Endodermal cell (in vitro differentiated cells): ENCODE measurements at regions not wholly inside any gene's neighbourhood (a gene's known extent, or its start where the extent isn't known, plus 50 kb on each side); places are given as distances from the start of the nearest gene placed in this dataset.

Experiments
- DNase-seq: peaks from one replicate; pipeline ENCODE4 v3.0.0-alpha.2; 2017
- H3K27ac ChIP-seq: 2 replicates; pipeline ENCODE4 v1.5.1; 2013; ENCODE audit warnings: mild to moderate bottlenecking, low read depth, low read length, moderate library complexity
- H3K27me3 ChIP-seq: 2 replicates; pipeline ENCODE4 v1.6.1; 2013; ENCODE audit warnings: mild to moderate bottlenecking, low read length, moderate library complexity; ENCODE audit not compliant: insufficient read depth, control insufficient read depth, poor library complexity, severe bottlenecking
- H3K36me3 ChIP-seq: 2 replicates; pipeline ENCODE4 v1.7.0; 2013; ENCODE audit warnings: mild to moderate bottlenecking, low read length, moderate library complexity; ENCODE audit not compliant: control insufficient read depth, insufficient read depth
- H3K4me1 ChIP-seq: one replicate; pipeline ENCODE4 v1.7.0; 2013; ENCODE audit warnings: low read length; ENCODE audit not compliant: control insufficient read depth, insufficient read depth
- H3K4me3 ChIP-seq: 2 replicates; pipeline ENCODE4 v1.5.1; 2013; ENCODE audit warnings: mild to moderate bottlenecking, low read length, moderate library complexity
- H3K9ac ChIP-seq: 2 replicates; pipeline ENCODE4 v1.6.1; 2013; ENCODE audit warnings: mild to moderate bottlenecking, low read length, moderate library complexity; ENCODE audit not compliant: poor library complexity, severe bottlenecking; ENCODE audit errors: extremely low read depth
- H3K9me3 ChIP-seq: 2 replicates; pipeline ENCODE4 v1.6.1; 2013; ENCODE audit warnings: mild to moderate bottlenecking, low read length, moderate library complexity; ENCODE audit not compliant: control insufficient read depth
- H3K27ac Mint-ChIP-seq: 2 replicates; pipeline ENCODE4 v1.8.0; 2020; ENCODE audit warnings: mixed read lengths
- H3K27me3 Mint-ChIP-seq: 2 replicates; pipeline ENCODE4 v1.8.0; 2021; ENCODE audit warnings: mild to moderate bottlenecking, mixed read lengths; ENCODE audit not compliant: insufficient read depth
- H3K36me3 Mint-ChIP-seq: 2 replicates; pipeline ENCODE4 v1.8.0; 2020; ENCODE audit warnings: low read depth, mixed read lengths
- H3K4me1 Mint-ChIP-seq: 2 replicates; pipeline ENCODE4 v1.8.0; 2020; ENCODE audit warnings: mixed read lengths
- H3K4me3 Mint-ChIP-seq: 2 replicates; pipeline ENCODE4 v1.8.0; 2020; ENCODE audit warnings: mild to moderate bottlenecking, moderate library complexity, mixed read lengths
- H3K9me3 Mint-ChIP-seq: 2 replicates; pipeline ENCODE4 v1.8.0; 2020; ENCODE audit warnings: mild to moderate bottlenecking, mixed read lengths
- WGBS, 2 experiments: methylation state at CpG; one replicate each; pipeline versions ENCODE4 v1.1.5 to v1.1.7; 2013; ENCODE audit warnings: missing lambda C conversion rate in 2 of 2, mixed read lengths in 1 of 2; ENCODE audit not compliant: insufficient coverage in 1 of 2, insufficient read length in 1 of 2; 5-methylcytosine and 5-hydroxymethylcytosine counted together
- TF ChIP-seq, protein P1 (sequence below): fragments of 200-600 bp; sonication (generic); conservative IDR thresholded peaks from 2 replicates; pipeline ENCODE4 v1.5.0; 2021; ENCODE audit warnings: antibody characterized with exemption, mild to moderate bottlenecking

DNA sequence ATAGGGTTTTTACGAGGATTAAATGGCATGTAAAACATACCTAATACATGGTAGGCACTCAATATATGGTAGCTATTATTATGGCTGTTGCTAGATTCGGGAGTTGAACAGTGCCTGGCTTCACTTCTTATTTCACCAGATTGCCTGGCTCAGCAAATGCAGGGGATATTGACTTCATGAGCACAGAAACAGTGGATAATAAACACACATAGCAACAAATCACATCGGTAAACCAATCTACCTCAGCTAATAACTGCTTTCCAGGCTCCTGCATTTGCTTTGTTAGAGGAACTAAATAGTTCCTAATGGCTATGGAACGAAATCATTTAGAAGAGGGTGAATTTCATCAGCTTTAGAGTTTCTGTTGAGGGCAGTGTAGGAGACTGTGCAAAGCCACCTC lies 105.2 kb upstream of the TMCC3 start:
- WGBS, 2 experiments: 85 to 100% methylated on average over 2 to 4 of the region's 4 CpGs
- no peaks in the 10 kb centered on the region for H3K9me3 ChIP-seq
- no peak overlapping the region for H3K4me3 ChIP-seq
- Mint-ChIP-seq H3K27me3 (peaks cover 10% of the 10 kb centered on the region), H3K27ac (no peak overlapping the region), H3K36me3 (no peaks in the 10 kb centered on the region), H3K4me3 (no peak overlapping the region), H3K9me3 (no peaks in the 10 kb centered on the region), H3K4me1 (no peaks in the 10 kb centered on the region)
- H3K4me1 ChIP-seq: no peaks in the 10 kb centered on the region
- H3K27ac ChIP-seq: no peak overlapping the region
- peaks cover 13% of the 10 kb centered on the region for H3K27me3 ChIP-seq
- DNase-seq: no peak
- TF ChIP-seq, protein P1, sequence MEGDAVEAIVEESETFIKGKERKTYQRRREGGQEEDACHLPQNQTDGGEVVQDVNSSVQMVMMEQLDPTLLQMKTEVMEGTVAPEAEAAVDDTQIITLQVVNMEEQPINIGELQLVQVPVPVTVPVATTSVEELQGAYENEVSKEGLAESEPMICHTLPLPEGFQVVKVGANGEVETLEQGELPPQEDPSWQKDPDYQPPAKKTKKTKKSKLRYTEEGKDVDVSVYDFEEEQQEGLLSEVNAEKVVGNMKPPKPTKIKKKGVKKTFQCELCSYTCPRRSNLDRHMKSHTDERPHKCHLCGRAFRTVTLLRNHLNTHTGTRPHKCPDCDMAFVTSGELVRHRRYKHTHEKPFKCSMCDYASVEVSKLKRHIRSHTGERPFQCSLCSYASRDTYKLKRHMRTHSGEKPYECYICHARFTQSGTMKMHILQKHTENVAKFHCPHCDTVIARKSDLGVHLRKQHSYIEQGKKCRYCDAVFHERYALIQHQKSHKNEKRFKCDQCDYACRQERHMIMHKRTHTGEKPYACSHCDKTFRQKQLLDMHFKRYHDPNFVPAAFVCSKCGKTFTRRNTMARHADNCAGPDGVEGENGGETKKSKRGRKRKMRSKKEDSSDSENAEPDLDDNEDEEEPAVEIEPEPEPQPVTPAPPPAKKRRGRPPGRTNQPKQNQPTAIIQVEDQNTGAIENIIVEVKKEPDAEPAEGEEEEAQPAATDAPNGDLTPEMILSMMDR: no peak
- H3K36me3 ChIP-seq: no peaks in the 10 kb centered on the region
- no peak overlapping the region for H3K9ac ChIP-seq

DNA sequence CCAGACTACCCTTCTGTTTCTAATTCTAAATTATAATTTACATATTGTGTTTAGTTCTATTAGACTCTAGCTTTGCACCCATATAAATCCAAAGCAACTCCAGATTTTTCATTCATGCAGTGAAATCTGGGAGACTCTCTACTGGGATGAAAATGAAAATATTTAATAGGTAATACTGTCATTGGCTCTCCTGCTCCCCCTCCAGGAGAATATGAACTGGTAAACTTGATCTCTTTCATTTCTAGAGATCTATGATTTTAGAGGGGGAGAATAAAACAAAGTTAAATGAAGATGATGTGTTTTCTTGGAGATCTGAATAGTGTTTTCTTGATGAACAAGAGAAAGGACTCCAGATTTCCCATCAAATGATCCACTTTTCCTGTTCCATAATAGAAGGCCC lies 104.3 kb upstream of the TMCC3 start:
- Mint-ChIP-seq H3K36me3 (no peaks in the 10 kb centered on the region), H3K9me3 (no peaks in the 10 kb centered on the region), H3K4me1 (no peaks in the 10 kb centered on the region), H3K4me3 (no peak overlapping the region), H3K27ac (no peak overlapping the region), H3K27me3 (peaks cover 10% of the 10 kb centered on the region)
- Histone ChIP-seq H3K9me3 (no peaks in the 10 kb centered on the region), H3K4me1 (no peaks in the 10 kb centered on the region), H3K27me3 (peaks cover 13% of the 10 kb centered on the region), H3K36me3 (no peaks in the 10 kb centered on the region), H3K9ac (no peak overlapping the region), H3K4me3 (no peak overlapping the region), H3K27ac (no peak overlapping the region)
- TF ChIP-seq, protein P1: peak; percentile 27
- no peak for DNase-seq

DNA sequence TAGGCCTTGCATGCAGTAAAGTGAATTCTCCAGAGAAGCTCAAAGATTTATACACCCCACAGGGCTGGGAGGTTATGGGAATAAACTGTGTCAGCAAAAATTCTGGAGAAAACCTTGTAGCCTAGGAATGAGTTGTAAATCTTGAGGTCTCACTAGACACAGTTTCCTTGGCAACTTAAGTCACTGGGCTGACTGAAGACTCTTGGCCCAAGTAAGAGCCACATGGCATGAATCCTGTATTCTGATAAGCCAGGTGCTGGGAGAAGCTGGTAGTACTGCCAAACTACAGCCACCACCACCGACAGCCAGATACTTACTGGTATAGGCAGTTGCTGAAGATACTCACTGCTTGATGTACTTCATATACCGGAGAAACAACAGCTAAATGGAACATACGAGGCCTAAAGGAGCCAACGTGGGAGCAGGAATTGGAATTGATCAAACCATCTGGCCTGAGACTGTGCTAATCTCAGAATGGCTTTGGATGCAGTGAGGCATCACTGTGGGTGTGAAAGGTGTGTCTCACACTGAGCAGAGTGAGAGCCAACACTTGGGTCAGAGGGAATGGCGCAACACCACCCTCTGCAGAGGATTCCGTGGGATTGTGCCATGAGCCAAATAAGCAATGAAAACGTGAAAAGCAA lies 102.8 kb upstream of the TMCC3 start:
- Histone ChIP-seq H3K27ac (no peak overlapping the region), H3K9ac (no peak overlapping the region), H3K9me3 (no peaks in the 10 kb centered on the region), H3K27me3 (peaks cover 13% of the 10 kb centered on the region), H3K36me3 (no peaks in the 10 kb centered on the region), H3K4me3 (no peak overlapping the region), H3K4me1 (no peaks in the 10 kb centered on the region)
- no peaks in the 10 kb centered on the region for H3K4me1 Mint-ChIP-seq
- TF ChIP-seq, protein P1: peak; percentile 59
- H3K9me3 Mint-ChIP-seq: no peaks in the 10 kb centered on the region
- H3K27me3 Mint-ChIP-seq: peaks cover 10% of the 10 kb centered on the region
- 89% methylated on average over 7 of the region's 7 CpGs for WGBS, 2 experiments
- peak; percentile 68 for DNase-seq
- no peak overlapping the region for H3K4me3 Mint-ChIP-seq
- H3K36me3 Mint-ChIP-seq: no peaks in the 10 kb centered on the region
- no peak overlapping the region for H3K27ac Mint-ChIP-seq
